Daoy (cell line): ENCODE measurements at regions not wholly inside any gene's neighbourhood (a gene's known extent, or its start where the extent isn't known, plus 50 kb on each side); places are given as distances from the start of the nearest gene placed in this dataset.
"Not testable (repeated sequence)": the region's sequence is repeated elsewhere in the genome, so short reads cannot be mapped to it uniquely, and the experiment has no call there.

ENCODE experiments used
- DNase-seq: peaks from one replicate; pipeline ENCODE4 v3.0.0-alpha.2; 2015; ENCODE audit warnings: low read depth

DNA sequence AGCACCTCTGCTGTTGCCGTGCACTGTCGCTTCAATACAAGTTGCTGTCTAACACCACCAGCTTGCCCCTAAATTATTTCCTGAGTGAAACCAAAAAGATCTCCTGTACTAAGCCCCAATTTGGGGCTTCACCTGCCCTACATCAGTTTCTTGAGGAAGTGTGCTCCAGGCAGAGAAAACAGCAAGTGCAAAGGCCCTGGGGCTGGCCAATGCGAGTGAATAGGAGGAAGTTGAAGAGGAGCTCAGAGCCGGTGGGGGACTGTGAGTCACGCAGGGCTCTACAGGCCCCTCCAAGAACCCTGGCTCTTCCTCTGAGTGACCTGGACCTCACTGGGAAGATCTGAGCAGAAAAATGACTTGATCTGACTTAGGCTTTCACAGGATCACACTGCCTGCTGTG is 117.2 kb downstream of the IPO8 start:
- no peak for DNase-seq

DNA sequence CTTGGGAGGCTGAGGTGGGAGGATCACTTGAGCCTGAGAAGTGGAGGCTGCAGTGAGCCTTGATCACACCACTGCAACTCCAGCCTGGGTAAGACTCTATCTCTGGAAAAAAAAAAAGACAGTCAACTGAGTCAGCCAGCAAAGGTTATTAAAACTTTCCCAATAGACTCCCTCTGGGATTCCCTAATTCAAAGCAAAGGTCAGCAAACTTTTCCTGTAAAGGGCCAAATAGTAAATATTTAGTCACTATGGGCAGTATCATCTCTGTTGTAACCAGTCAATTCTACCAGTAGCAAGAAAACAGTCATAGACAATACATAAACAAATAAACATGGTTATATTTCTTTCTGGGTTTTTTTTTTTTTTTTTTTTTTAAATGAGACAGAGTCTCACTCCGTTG is 122.5 kb downstream of the IPO8 start:
- DNase-seq, result no peak

DNA sequence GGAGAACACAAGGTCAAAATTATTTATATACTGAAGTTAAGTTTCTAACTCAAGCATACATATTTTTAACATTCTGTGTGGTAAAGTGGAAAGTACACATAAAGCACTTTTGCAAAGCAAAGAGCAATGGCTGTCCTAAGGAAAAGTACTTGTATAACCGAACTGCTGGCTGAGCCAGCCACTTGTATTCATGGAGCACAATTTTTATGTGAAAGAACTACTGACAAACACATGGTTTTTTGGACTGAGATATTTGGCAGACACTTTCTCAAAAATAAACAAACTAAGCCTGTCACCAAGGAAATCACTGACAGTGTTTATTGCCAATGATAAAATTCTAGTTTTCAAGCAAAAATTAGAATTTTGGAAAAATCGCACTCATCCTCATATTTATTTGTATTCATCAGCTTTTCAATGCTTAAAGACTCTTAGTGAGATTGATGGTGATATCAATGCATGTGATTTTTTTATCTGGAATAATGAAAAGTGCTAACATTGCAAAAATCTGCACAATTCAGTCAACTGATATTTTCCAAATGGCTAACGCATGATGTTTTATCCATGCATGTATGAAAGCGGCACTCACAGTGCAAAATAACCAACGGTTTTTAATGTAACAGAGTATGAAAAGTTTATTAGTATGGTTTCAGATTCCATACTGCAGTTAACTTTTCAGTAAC is 125.3 kb downstream of the IPO8 start:
- no peak for DNase-seq

DNA sequence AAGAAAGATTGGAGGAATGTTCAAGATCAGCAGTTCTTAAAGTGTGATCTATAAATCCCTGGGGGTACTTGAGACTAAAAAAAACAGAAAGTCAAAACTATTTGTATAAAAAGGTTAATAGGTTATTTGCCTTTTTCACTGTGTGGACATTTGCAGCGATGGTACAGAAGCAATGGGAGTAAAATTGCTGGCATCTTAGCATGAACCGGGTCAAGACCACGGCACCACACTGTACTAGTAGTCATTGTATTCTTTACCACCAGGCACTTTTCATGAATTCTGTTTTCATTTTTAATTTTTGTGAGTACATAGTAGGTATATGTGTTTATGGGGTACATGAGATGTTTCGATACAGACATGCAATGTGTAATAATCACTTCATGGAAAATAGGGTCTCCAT is 126.2 kb downstream of the IPO8 start:
- DNase-seq, result no peak

DNA sequence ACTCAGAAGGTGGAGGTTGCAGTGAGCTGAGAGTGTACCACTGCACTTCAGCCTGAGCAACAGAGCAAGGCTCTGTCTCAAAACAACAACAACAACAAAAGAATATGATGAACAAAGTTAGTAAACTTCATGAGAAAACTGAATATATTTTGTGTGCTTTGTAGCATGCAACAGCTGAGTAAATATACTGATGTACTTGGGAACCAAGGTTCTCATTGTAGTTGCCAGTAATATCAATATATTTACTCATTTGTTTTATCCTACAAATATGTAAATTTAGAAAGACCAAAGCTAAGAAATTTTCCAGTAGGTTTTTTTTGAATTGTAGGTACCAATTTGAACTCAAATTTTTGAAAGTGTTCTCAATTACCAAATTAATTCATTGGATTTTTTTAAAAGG is 127.2 kb downstream of the IPO8 start:
- DNase-seq, result no peak

DNA sequence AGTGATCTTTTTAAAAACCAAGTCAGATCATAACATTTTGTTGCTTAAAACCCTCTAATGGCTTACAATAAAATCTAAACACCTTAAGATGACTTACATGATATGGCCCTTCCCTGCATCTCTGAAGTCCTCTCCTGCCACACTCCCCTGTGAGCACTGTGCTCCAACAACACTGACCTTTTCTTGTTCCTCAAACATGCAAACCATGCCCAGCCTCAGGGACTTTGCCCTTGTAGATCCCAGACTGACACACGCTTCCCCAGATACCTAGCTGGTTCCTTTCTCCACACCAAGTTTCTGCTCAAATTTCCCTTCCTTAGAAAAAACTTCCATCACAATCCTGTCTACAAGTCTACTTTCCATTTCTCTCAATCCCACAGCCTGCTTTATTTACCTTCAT is 128.6 kb downstream of the IPO8 start:
- DNase-seq, result no peak

DNA sequence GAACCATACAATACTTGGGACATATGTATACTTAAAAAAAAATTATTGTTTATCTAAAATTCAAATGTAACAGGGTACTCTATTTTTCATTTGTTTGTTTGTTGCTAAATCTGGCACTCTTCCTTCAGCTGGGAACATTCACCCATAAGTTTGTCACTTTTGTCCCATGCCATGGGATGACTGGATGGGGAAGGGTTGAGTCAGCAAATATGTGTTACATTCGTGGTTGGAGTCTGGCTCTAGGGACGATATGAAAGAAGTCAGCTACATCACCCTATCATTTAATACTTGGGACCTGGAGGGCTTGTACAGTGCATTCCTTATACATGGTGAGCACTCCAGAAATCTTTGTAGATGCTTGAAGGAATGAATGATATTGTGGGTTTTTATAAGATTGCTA is 131.3 kb downstream of the IPO8 start:
- DNase-seq, result no peak

DNA sequence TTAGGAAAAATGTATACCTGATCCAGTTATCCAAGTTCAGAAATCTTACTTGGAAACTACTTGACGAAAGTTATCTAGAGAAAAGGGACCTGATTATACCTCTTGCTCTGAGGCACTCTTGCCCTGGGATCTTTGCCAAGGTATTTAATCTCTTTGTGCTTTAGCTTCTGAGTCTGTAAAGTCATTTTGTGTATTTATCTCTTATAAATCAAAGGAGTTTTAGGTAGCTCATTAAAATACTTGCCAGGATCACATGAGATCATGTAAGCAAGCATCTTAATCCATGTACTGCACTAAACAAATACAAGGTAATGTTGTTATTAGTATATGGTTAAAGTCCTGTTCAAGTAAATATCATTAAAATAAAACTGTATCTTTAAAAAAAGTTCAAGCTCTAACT is 147.5 kb downstream of the IPO8 start:
- DNase-seq, result no peak

DNA sequence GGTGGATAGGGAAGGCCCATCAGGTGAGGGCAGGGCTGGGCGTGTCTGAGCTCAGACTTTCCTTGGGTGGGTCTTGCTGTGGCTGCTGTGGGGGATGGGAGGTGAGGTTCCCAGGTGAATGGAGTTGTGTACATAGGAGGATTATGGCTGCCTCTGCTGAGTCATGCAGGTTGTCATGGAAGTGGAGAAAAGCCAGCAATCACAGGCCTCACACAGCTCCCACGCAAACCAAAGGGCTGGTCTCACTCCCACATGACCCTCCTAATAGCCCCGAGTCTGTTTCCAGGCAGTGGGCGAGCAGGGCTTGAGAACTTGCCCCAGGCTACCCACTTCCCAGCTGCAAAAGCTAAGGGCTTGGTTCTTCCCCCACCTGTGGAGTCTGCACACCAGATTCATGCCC is 149.5 kb downstream of the IPO8 start:
- DNase-seq, result no peak

DNA sequence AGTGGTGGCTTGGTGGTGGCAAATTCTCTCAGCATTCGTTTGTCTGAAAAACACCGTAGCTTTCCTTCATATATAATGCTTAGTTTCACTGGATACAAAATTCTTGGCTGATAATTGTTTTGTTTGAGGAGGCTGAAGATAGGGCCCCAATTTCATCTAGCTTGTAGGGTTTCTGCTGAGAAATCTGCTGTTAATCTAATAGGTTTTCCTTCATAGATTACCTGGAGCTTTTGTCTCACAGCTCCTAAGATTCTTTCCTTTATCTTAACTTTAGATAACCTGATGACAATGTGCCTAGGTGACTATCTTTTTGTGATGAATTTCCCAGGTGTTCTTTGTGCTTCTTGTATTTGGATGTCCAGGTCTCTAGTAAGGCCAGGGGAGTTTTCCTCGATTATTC is 151.0 kb downstream of the IPO8 start:
- not testable (repeated sequence) for DNase-seq

DNA sequence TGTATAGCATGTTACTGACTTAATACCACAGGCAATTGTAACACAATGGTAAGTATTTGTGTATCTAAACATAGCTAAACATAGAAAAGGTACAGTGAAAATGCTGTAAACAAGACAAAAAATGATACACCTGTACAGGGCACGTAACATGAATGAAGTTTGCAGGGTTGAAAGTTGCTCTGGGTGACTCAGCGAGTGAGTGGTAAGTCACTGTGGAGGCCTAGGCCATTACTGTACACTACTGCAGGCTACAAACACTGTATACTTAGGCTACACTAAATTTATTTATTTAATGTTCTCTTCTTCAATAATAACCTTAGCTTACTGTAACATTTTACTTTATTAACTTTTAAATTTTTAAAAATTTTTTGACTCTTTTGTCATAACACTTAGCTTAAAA is 158.4 kb downstream of the IPO8 start:
- no peak for DNase-seq

DNA sequence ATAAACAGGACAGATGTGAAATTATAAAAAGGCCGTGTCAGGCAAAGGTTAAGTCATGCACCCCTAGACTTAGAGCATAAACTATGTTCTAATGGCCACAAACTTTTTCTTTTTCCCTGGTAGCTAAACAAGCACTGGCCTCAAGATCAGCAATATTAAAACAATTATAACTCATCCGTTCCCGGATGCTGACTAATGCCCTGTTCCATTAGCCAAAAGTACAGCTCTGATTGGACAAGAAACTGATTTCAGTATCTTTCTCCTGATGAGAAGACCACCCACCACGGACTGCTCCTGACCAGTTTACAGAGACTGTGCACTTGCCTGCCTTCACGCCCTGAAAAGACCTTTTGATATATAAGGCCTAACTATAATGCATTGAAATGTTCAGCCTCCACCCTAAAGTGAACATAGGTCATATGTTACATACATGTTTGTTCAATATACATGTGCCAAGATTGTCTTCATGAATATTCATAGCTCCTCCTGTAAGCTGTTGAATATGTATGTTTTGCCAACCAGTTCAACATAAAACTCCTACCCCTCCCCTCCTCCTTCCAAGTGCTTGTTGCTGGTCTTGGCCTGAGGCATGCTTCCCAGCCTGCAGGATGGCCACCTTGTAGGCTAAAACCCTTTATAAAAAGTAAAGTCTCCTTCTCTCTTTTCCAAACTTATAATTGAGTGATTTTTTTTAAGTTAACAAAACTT is 162.0 kb downstream of the IPO8 start:
- no peak for DNase-seq

DNA sequence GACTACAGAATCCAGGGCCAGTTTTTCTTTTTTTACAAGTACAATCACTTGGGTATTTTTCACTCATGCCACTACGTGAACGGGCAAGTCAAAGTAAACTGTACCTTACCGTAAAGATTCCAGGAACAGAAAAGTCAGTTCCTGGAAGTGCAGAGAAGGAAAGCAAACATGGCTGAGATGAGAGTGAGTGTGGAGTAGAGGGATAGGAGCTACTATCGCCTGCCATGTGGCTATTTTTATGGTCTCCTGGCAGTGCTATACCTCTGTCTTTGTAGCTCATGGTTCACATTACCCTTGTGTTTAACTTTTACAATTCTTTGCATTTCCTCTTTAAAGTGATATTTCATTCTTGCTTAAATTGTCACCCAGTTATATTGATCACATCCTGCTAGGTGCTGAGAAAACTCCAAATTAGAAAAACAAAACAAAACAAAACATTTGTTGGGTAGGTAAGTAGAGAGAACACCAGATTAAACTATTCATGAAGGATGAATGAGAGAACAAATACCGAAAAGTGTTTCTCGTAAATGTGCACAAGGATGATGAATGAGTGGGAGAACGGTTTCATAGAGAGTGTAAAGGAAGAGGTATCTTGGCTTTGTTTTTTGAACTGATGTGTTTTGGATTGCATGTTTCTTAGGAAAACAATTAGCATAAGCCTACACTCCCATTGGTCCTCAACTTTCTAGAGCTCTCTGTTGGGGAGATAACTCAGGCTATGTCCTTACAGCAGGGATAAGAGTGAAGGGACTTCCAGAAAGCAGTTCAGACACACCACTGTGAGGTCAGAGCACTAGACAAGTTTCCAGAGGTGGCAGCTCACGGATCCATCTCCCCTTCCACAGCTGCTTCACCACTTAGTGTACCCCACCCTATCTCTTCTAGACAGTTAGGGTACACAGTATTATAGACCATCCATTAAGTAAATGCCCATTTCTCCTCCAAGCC is 163.7 kb downstream of the IPO8 start:
- no peak for DNase-seq

DNA sequence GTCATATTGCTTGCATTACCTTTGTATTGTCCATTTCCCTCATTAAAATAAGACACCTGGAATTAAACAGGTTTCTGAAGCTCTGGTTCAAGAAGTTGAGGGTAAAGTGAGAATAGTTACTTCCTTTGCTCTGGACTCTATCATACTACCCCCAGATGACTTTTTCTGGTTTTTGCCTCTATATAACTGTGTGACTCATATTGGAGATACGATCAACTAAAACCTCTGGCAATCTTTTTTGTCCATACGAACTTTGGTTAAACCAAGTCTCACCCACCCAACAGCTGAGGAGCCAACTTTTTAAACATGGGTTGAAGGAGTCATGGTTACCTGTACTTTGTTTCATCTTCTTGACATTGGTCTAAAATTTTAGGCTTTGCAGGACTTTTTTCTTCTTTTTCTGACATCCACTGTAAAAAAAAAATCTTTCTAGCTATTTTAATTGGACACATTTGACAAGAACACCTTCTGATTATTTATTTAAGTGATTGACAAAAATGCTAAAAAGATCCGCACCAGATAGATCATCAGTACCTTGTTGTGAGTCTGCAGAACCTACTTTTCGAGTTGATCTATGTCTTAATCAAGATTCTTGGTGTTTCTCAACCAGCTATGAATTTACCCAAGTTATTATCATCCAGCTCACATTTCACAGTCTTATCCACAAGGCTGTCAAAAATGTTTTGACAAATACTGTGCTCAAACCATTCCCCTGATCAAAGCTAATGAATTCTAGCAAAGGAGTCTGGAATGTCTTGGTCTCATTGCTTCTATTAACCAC is 166.0 kb downstream of the IPO8 start:
- DNase-seq, result no peak

DNA sequence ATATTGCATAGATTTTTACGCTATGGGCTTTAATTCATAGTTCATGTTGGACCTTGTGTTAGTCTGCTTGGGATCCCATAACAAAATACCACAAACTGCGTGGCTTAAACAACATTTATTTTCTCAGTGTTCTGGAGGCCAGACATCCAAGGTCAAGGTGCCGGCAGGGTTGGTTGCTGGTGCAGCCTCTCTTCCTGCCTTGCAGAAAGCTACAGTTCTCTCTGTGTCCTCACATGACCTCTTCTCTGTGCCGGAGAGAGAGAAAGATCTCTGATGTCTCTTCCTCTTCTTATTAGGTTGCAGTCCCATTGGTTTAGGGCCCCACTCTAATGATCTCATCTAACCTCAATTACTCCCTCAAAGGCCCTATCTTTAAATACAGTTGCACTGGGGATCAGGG is 170.5 kb downstream of the IPO8 start:
- no peak for DNase-seq

DNA sequence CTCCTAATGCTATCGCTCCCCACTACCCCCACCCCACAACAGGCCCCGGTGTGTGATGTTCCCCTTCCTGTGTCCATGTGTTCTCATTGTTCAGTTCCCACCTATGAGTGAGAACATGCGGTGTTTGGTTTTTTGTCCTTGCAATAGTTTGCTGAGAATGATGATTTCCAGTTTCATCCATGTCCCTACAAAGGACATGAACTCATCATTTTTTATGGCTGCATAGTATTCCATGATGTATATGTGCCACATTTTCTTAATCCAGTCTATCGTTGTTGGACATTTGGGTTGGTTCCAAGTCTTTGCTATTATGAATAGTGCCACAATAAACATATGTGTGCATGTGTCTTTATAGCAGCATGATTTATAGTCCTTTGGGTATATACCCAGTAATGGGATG is 175.4 kb downstream of the IPO8 start:
- DNase-seq, result not testable (repeated sequence)

DNA sequence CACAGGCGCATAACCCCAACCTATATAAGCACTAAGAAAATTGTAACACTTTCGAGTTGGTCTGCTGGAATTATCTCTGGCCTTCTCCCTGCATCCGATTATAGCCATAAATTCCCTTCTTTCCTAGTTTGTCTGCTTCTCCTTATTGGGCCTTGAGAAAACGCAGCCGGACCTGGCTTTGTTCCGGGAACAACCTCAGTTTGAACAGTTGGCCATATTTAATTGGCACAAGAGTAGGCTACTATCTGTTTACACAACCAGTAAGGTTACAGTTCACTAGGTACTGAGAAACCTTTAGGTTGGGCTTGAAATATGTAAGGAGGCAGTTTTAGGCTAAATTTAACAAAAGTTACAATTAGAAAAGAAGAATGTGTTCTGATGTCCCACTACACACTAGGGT is 176.1 kb downstream of the IPO8 start:
- no peak for DNase-seq

DNA sequence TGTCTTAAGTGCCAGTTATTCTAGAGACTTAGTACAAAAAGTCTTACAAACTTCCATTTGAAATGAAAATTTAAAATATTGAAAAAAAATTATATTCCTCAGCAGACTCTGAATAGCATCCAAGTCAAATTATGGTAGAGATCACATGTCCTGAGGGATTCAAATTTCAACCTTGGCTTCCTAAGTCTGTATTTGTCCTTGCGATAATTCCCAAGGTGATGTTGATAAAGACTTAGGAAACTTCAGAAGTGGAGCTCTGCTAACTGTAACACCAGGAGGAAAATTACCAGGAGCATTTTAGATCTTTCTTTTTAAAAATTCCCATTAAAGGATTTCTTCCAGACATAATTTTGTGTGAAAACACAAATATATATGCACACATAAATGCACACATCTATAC is 178.3 kb downstream of the IPO8 start:
- no peak for DNase-seq

DNA sequence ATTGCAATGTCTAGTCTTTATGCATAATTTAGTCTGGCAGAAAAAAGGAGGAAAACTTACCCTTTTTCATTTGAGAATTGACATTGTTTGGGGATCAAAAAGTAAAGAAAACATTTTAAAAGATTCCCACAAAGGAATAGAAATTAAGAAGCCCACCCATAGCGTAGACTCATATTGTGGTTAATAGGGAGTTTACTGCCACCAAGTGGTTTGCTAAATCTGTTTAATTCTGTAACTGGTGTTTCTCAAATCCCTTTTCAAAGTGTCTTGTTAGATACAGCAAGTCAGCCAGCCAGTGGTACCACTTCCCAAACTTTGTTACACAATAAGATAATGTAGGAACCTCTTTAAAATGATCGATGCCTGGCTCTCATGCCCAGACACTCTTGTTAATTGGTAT is 180.3 kb downstream of the IPO8 start:
- DNase-seq, result no peak

DNA sequence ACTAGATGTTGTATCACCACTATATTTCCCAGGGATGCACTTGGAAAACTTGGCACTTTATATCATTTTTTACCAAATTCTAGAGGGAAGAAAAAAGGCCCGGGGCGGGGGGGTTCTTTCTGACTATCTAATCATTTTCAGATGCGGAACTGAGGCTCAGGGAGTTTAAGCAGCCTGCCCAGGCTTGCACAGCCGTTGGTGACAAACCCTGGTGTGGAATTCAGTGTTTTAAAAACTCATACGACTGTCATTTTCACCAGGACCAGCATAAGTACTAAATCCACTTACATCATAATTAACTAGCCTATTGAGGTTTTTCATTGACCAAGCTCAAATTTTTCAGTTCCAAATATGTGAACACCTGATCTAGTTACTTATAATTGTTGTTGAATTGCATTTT is 181.0 kb downstream of the IPO8 start:
- DNase-seq, result no peak

DNA sequence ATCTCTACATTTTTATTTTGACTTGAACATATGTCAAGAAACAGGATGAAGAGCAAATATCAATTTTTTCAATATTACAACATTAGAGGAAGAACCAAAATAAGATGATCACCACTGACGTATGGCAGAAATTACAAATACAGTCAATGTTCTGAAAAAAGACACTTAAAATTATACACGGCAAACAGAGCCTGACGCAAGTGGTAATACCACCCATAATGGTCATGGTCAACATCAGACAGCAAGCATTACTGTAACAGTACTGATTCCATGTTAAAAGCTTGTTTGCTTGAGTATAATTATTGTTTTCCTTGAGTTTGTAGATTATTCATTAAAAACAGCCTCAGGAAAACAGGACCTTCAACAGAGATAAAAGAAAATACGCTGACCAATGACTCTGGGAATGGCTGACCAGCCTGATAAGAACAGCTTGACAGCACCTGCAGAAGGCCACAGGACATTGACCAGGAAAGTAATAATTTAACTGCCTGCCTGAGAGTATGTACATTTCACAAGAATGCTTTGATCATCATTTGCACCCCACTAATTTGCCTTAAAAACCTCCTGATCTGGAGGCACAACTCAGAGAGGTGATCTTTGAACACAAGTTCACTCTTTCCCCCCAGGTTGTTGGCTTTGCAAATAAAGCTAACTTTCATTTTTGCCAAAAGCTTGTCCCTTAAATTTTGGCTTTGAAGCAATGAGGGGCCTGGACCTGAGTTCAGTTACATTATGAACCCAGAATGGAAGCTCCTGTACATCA is 187.3 kb downstream of the IPO8 start:
- DNase-seq, result no peak
